GM12872 (cell line): ENCODE measurements at regions not wholly inside any gene's neighbourhood (a gene's known extent, or its start where the extent isn't known, plus 50 kb on each side); places are given as distances from the start of the nearest gene placed in this dataset.

Experiments used
- TF ChIP-seq, protein P1 (sequence below): IDR thresholded peaks from 3 replicates; pipeline ENCODE4 v1.5.1; 2011; ENCODE audit warnings: low read depth, mild to moderate bottlenecking, low read length, moderate library complexity; ENCODE audit not compliant: insufficient read depth

DNA sequence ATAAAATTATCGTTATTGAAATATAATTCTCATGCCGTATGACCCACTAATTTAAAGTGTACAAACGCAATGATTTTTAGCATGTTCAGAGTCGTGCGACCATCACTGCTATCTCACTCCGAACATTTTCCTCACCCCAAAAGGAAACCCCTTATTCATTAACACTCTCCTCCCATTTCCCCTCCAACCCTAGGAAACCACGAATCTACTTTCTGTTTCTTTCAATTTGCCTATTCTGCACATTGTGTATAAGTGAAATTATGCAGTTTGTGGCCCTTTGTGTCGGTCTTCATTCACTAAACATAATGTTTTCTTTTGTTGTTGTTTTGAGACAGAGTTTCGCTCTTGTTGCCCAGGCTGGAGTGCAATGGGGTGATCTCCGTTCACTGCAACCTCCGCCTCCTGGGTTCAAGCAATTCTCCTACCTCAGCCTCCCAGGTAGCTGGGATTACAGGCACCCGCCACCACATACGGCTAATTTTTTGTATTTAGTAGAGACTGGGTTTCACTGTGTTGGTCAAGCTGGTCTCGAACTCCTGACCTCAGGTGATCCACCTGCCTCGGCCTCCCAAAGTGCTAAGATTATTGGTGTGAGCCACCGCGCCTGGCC lies 99.7 kb upstream of the ZNF217 start:
- TF ChIP-seq, protein P1, sequence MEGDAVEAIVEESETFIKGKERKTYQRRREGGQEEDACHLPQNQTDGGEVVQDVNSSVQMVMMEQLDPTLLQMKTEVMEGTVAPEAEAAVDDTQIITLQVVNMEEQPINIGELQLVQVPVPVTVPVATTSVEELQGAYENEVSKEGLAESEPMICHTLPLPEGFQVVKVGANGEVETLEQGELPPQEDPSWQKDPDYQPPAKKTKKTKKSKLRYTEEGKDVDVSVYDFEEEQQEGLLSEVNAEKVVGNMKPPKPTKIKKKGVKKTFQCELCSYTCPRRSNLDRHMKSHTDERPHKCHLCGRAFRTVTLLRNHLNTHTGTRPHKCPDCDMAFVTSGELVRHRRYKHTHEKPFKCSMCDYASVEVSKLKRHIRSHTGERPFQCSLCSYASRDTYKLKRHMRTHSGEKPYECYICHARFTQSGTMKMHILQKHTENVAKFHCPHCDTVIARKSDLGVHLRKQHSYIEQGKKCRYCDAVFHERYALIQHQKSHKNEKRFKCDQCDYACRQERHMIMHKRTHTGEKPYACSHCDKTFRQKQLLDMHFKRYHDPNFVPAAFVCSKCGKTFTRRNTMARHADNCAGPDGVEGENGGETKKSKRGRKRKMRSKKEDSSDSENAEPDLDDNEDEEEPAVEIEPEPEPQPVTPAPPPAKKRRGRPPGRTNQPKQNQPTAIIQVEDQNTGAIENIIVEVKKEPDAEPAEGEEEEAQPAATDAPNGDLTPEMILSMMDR = no peak

DNA sequence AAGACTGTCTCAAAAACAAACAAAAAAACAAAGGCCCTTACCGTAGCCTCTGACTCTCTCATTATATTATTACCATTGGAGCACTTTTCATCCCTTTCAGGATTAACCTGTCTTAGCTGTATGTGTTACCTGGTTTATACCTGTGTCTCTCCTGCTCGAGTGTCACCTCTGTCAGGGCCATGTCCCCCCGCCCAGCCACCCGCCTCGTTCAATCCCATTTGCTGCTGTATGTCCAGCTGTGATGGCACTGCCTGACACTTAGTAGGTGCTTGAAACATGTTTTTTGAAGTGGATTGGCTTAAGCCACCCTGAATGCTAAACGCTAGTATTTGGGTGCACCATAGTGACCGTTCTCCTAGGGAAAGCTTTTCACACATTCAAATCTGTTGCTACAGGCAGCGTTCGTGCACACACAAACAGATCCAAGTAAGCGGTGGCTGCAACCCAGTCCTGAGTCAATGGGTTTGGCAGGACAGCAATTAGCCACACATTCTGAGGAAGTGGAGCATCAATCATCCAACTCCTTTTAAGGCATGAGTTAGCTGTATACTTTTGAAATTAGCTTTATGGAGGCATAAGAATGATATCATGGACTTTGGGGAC lies 98.9 kb upstream of the ZNF217 start:
- TF ChIP-seq, protein P1 = no peak

DNA sequence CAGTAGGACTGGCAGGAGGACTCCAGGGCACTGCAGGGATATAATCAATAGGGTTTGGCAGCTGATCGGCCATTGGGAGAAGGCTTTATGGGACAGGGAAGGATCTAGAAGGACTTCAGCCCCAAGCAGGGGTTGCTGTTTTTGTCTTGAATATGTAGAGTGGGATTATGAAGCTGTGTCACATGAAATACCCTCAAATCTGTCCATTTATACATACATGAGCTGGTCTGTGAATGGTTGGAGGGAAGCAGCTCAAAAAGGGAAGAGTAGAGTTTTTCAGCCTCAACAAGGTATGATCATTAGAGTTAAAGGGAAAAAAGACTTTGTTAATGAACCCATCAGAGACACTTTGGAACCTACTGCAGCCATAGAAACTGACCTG lies 98.2 kb upstream of the ZNF217 start:
- TF ChIP-seq, protein P1 = no peak

DNA sequence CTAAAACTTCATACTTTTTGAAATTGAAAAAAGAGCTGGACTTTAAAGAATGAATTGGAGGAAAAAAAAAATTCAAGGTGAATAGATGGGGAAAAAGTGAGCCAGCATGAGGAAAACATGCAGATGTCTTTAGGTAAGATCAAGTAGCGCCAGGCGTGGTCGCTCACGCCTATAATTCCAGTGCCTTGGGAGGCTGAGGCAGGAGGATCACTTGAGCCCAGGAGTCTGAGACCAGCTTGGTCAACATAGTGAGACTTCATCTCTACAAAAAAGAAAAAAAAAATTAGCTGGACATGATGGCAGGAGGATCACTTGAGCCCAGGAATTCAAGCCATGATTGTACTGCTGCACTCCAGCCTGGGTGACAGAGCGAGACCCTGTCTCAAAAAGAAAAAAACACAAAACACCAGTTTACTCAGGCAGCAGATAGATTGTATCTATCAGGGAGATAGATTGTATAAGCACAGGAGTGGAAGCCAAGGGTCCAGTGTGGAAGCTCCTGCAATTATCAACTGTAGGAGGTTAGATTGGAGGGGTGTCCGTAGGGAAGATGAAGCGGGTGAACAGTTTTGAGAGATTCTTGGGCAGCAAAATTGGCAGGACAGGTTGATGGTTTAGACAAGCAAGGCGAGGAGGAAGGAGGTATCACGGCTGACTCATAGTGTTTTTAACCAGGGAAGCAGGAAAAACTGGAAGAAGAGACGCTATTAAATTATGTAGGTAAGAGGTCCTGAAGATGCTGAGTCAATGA lies 97.6 kb upstream of the ZNF217 start:
- TF ChIP-seq, protein P1 = no peak

DNA sequence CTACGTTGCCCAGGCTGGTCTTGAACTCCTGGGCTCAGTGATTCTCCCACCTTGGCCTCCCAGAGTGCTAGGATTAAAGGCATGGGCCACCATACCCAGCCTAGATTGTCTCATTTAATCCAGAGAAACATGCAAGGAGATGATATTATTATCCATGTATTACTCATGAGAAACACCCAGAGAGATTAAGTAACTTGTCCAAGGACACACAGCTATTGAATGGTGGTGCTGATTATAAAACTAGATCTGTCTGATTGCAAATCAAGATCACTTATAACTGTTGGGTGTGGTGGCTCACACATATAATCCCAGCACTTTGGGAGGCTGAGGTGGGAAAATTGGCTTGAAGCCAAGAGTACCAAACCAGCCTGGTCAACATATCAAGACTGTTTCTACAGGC lies 94.4 kb upstream of the ZNF217 start:
- TF ChIP-seq, protein P1 = no peak

DNA sequence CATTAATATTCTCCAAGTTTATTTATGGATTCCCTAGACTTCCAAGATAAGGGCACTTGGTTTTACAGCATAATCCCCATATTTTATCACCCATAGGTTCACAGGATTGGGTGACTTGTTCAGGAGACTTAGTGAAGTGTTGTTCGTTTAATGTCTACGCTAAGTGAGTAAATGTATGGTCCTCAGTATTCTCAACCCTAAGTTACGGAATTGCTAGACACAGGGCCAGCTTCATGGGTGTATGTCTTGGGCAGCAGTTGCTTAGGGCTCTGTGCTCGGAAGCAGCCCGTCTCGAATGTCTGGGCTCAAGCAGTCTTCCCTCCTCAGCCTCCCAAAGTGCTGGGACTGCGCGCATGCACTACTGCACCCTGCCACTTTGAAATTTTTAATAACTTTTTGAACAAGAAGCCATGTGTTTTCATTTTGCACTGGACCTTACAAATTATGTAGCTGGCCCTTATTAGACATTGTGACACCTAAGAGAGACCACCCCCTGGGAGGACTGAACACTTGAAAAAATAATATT lies 91.5 kb upstream of the ZNF217 start:
- TF ChIP-seq, protein P1 = no peak

DNA sequence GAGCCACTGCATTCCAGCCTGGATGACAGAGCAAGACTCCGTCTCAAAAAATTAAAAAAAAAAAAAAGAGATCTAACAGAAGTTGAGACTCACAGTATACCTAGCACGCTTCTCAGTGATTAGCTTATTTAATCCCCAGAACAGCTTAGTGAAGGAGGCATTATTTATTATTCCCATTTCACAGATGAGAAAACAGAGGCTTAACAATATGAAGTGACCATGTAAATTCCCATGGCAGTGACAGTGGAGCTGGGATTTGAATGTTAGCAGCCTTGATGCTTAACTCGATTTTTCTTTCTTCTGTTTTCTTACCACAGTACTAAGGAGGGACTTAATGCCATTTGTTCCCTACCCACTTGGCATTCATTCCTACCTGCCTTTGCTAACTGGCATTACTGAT lies 89.9 kb upstream of the ZNF217 start:
- TF ChIP-seq, protein P1 = no peak
